HG02798 (cell line): ENCODE measurements at regions not wholly inside any gene's neighbourhood (a gene's known extent, or its start where the extent isn't known, plus 50 kb on each side); places are given as distances from the start of the nearest gene placed in this dataset.
A peak's percentile ranks its signal among the peaks of the same experiment; 100 is the strongest.

Experiments
- ATAC-seq: cut with Tn5 transposase; IDR thresholded peaks from one replicate; pipeline ENCODE4 v1.9.1; 2021; ENCODE audit warnings: mild to moderate bottlenecking; ENCODE audit not compliant: unreplicated experiment, poor library complexity

GRCh38 chr5:68884144-68884754 lies 209.6 kb upstream of the SLC30A5 start:
- ATAC-seq, result no peak

- ATAC-seq, result no peak
Measured at GRCh38 chr5:68884883-68885282, 208.9 kb upstream of the SLC30A5 start.

GRCh38 chr5:68886814-68887213 lies 207.0 kb upstream of the SLC30A5 start:
- ATAC-seq, result no peak

DNA sequence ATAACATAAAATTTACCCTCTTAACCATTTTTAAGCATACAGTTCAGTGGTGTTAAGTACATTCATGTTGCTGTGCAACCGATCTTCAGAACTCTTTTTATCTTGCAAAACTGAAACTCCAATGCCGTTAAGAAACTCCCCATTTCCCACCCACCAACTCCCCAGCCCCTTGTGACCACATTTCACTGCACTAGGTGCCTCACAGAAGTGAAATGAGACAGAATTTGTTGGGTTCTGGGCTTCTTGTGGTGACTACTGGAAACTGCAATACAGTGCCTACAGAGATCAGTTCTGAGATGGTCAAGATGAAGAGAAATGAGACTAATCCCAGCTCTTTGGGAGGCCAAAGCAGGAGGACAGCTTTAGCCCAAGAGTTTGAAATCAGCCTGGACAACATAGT lies 202.1 kb upstream of the SLC30A5 start:
- ATAC-seq, result peak; percentile 76

- no peak for ATAC-seq
Measured at GRCh38 chr5:68894673-68895072, 199.1 kb upstream of the SLC30A5 start.

- ATAC-seq, result no peak
Measured at GRCh38 chr5:68898951-68899471, 194.8 kb upstream of the SLC30A5 start.

DNA sequence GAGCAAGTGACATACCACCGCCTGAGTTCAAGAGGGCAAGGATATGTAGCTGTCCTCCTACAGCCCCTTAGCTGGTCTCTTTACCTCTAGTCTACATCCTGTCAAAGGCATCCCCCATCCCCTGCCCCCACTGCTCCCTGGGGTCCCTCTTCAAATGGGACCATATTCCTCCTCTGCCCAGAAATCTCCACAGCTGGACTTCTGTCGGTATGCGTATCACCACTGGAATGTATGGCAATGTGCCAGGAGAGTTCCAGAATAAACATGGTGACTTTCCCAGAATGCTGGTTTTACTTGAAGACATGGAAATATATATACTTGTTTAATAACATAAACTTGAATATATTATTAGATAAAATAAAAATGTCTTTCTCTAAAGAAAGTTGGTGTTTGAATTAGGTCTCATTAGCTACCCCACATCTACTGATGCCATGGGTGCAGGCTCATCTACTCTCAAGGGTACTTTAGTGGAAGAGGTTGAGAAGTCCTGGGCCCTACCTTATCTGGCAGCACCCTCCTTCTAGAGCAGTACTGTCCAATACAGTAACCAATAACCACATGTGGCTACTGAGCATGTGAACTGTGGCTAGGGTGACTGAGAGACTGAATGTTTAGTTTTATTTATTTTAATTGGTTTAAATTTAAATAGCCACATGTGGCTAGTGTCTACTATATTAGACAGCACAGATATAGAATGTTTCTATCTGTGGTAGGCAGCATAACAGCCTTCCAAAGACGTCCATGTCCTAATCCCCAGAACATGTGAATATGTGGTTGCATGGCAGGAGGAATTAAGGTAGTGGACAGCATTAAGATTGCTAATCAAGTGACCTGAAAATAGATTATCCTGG lies 181.7 kb upstream of the SLC30A5 start:
- no peak for ATAC-seq

DNA sequence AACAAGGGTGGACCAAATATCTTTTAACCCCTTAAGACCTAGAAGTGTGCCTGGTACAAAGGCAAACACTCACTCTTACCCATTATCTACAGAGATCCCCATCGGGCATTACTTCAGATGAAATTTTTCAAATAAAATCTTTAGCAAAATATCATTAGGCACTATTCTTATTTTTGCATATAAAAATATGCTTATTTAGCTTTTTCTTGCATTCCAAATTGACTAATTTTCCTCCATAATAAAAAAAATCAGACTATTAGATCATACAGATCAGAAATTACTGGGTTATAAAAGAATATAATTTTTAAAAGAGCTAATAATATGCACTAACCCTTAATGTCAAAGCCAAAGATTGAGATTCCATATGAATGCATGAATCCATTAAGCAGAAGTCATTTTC lies 178.7 kb upstream of the SLC30A5 start:
- ATAC-seq, result no peak

DNA sequence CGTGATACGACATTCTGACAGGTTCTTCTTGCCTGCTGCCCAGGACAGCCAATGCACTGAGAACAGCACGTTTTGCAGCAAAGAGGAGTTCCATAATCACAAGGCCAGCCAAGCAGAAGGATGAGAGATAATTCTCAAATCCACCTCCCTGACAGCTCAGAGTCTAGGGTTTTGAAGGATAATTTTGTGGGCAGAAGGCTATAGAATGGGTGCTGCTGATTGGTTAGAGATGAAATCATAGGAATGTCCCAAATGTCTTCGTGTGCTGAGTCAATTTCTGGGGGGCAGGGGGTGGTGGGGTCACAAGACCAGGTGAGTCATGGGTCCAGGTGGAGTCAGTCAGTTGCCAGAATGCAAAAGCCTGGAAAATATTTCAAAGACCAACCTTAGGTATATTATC lies 175.5 kb upstream of the SLC30A5 start:
- no peak for ATAC-seq

- ATAC-seq, result no peak
Measured at GRCh38 chr5:68919988-68920490, 173.8 kb upstream of the SLC30A5 start.

DNA sequence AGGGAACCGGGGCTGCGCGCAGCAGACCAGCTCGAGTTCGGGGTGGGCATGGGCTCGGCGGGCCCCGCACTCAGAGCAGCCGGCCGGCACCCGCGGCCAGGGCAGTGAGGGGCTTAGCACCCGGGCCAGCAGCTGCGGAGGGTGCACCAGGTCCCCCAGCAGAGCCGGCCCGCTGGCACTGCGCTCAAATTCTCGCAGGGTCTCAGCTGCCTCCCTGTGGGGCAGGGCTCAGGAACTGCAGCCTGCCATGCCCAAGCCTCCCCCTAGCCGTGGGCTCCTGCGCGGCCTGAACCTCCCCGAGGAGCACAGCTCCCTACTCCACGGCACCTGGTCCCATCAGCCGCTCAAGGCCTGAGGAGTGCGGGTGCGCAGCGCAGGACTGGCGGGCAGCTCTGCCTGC lies 172.9 kb upstream of the SLC30A5 start:
- no peak for ATAC-seq

DNA sequence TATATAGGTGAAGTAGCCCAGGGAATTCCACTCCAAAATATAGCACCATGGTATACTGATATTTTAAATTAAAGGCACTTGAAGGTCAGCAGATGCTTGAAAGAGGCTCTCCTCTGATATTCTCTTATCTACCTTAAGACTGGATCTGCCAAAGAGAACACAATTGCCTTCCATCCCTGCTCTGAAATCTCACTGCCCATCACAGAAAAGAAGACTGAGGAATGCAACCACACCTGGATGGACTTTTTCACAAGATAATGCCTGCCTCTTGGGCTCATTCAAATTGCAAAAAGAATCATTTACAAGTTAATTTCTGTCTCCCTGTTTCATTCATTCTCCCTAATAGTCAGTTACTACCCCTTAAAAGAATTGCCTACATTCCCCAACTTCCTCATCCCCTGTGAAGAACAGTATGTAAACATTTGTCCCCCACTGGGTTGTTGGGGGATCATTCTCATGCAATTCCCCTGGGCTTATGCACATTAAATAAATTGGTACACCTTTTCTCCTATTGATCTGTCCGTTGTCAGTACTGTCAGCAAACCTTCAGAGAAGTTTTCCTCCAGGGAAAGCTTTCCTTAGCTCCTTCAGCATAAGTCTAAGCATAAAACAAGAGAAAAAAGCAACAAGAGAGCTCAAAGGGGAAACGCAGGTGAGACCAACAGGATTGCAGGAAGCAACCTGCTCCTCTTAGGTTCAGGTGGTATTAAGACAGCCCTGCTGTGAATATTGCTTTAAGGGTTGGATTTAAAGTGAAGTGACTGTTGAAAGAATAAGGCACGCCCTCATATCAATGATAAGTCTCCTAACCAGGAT lies 171.4 kb upstream of the SLC30A5 start:
- no peak for ATAC-seq

- ATAC-seq, result no peak
Measured at GRCh38 chr5:68924481-68925145, 169.2 kb upstream of the SLC30A5 start.

GRCh38 chr5:68928617-68929302 lies 165.1 kb upstream of the SLC30A5 start:
- no peak for ATAC-seq

DNA sequence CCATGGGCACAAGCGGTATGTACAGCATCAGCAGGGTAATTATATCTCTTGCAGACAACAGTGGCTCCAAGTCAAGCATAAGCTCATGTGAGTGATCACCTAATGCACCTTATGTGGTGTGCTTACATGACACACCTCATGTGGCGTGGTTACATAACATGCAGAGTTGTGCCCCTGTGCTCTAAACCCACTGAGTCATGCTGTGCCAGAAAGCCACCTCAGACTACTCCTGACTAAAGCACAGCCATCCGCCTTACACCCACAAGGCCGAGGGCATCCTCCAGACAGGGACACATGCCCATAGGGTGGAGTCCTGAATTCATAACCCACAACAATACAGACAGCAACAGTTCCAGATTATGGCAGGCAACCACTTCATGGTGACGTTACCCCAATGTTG lies 163.7 kb upstream of the SLC30A5 start:
- ATAC-seq, result no peak

- no peak for ATAC-seq
Measured at GRCh38 chr5:68932830-68933434, 160.9 kb upstream of the SLC30A5 start.

GRCh38 chr5:68942169-68942568 lies 151.6 kb upstream of the SLC30A5 start:
- no peak for ATAC-seq

GRCh38 chr5:68946728-68947127 lies 147.1 kb upstream of the SLC30A5 start:
- no peak for ATAC-seq

- no peak for ATAC-seq
Measured at GRCh38 chr5:68947986-68948385, 145.8 kb upstream of the SLC30A5 start.
